Trophoblast cell (in vitro differentiated cells and primary cell): ENCODE measurements at regions not wholly inside any gene's neighbourhood (a gene's known extent, or its start where the extent isn't known, plus 50 kb on each side); places are given as distances from the start of the nearest gene placed in this dataset.
"Not testable (repeated sequence)": the region's sequence is repeated elsewhere in the genome, so short reads cannot be mapped to it uniquely, and the experiment has no call there.

Source experiments
- DNase-seq, 2 donors: peaks; one replicate each; pipeline ENCODE4 v3.0.0-alpha.2; 2016
- H2AFZ ChIP-seq: 2 replicates; pipeline ENCODE4 v1.6.1; 2013; ENCODE audit warnings: low read length, moderate library complexity, mild to moderate bottlenecking; ENCODE audit not compliant: insufficient read depth, poor library complexity
- H2AK5ac ChIP-seq: 2 replicates; pipeline ENCODE4 v1.6.1; 2013; ENCODE audit warnings: mild to moderate bottlenecking, low read length
- H2BK120ac ChIP-seq: 2 replicates; pipeline ENCODE4 v1.6.1; 2013; ENCODE audit warnings: low read length, mild to moderate bottlenecking, moderate library complexity; ENCODE audit not compliant: insufficient read depth, poor library complexity
- H2BK12ac ChIP-seq: 2 replicates; pipeline ENCODE4 v1.6.1; 2013; ENCODE audit warnings: mild to moderate bottlenecking, low read length, moderate library complexity
- H2BK5ac ChIP-seq: 2 replicates; pipeline ENCODE4 v1.6.1; 2013; ENCODE audit warnings: low read length, low read depth, moderate library complexity, mild to moderate bottlenecking; ENCODE audit not compliant: poor library complexity
- H3K14ac ChIP-seq: 2 replicates; pipeline ENCODE4 v1.6.1; 2013; ENCODE audit warnings: mild to moderate bottlenecking, low read length
- H3K18ac ChIP-seq: 2 replicates; pipeline ENCODE4 v1.6.1; 2013; ENCODE audit warnings: mild to moderate bottlenecking, low read length
- H3K23ac ChIP-seq: 2 replicates; pipeline ENCODE4 v1.6.1; 2013; ENCODE audit warnings: low read length
- H3K27ac ChIP-seq: 2 replicates; pipeline ENCODE4 v1.5.1; 2013; ENCODE audit warnings: low read depth, mild to moderate bottlenecking, inconsistent platforms, low read length, moderate library complexity
- H3K27me3 ChIP-seq: 2 replicates; pipeline ENCODE4 v1.6.1; 2013; ENCODE audit warnings: inconsistent platforms, mild to moderate bottlenecking, low read length, moderate library complexity; ENCODE audit not compliant: insufficient read depth
- H3K36me3 ChIP-seq, 2 experiments: 1 replicate in 1 of 2; 2 replicates in 1 of 2; pipeline ENCODE4 v1.6.1; 2013; ENCODE audit warnings: low read length in 2 of 2, mild to moderate bottlenecking in 2 of 2, moderate library complexity in 1 of 2; ENCODE audit not compliant: insufficient read depth in 2 of 2, control insufficient read depth in 1 of 2
- H3K4ac ChIP-seq: 2 replicates; pipeline ENCODE4 v1.6.1; 2013; ENCODE audit warnings: low read depth, mild to moderate bottlenecking, low read length, moderate library complexity
- H3K4me1 ChIP-seq, 2 experiments: 1 replicate in 1 of 2; 2 replicates in 1 of 2; pipeline ENCODE4 v1.6.1; 2013; ENCODE audit warnings: low read length in 2 of 2, mild to moderate bottlenecking in 2 of 2, moderate library complexity in 1 of 2; ENCODE audit not compliant: insufficient read depth in 2 of 2, control insufficient read depth in 1 of 2
- H3K4me2 ChIP-seq: 2 replicates; pipeline ENCODE4 v1.6.1; 2013; ENCODE audit warnings: inconsistent platforms, mild to moderate bottlenecking, low read length, moderate library complexity
- H3K4me3 ChIP-seq: 2 replicates; pipeline ENCODE4 v1.5.1; 2013; ENCODE audit warnings: mild to moderate bottlenecking, low read depth, low read length, inconsistent platforms
- H3K79me1 ChIP-seq: one replicate; pipeline ENCODE4 v1.6.1; 2013; ENCODE audit warnings: low read length
- H3K79me2 ChIP-seq: 2 replicates; pipeline ENCODE4 v1.6.1; 2013; ENCODE audit warnings: low read length, mild to moderate bottlenecking; ENCODE audit not compliant: control insufficient read depth, insufficient read depth, poor library complexity
- H3K9ac ChIP-seq: 2 replicates; pipeline ENCODE4 v1.6.1; 2013; ENCODE audit warnings: mild to moderate bottlenecking, low read length
- H3K9me3 ChIP-seq: 2 replicates; pipeline ENCODE4 v1.6.1; 2013; ENCODE audit warnings: low read depth, mild to moderate bottlenecking, control low read depth, inconsistent platforms, low read length; ENCODE audit not compliant: insufficient read depth
- H4K12ac ChIP-seq: 2 replicates; pipeline ENCODE4 v1.6.1; 2013; ENCODE audit warnings: low read depth, mild to moderate bottlenecking, low read length, moderate library complexity
- H4K8ac ChIP-seq: 2 replicates; pipeline ENCODE4 v1.6.1; 2013; ENCODE audit warnings: low read depth, mild to moderate bottlenecking, low read length, moderate library complexity
- H4K91ac ChIP-seq: one replicate; pipeline ENCODE4 v1.6.1; 2013; ENCODE audit warnings: low read depth, mild to moderate bottlenecking, low read length, moderate library complexity
- WGBS: extraction: QIAGEN DNeasy Blood & Tissue Kit; methylation state at CpG from one replicate; pipeline ENCODE4 v1.1.7; 2013; ENCODE audit warnings: missing lambda C conversion rate; ENCODE audit not compliant: insufficient read length, insufficient coverage; ENCODE audit errors: extremely low coverage; 5-methylcytosine and 5-hydroxymethylcytosine counted together

- WGBS = no CpG with 5 or more reads among the region's 11 CpGs
- H2BK5ac ChIP-seq = peak overlapping the region; percentile 97
- H4K91ac ChIP-seq = peak overlapping the region; percentile 97
- not testable (repeated sequence) for H4K12ac ChIP-seq, H3K23ac ChIP-seq, H3K4me3 ChIP-seq, H3K36me3 ChIP-seq, H3K79me2 ChIP-seq, H2AFZ ChIP-seq, H3K9ac ChIP-seq, DNase-seq, H3K9me3 ChIP-seq, H3K27me3 ChIP-seq
- peak overlapping the region; percentile 100 for H2BK12ac ChIP-seq
- H3K4me2 ChIP-seq = peak overlapping the region; percentile 37
- peaks cover 12 to 13% of the 10 kb centered on the region in 2 experiments for H3K4me1 ChIP-seq
- H3K14ac ChIP-seq = peak overlapping the region; percentile 95
- H3K79me1 ChIP-seq = peaks cover 17% of the 10 kb centered on the region
- H3K18ac ChIP-seq = peak overlapping the region; percentile 96
- H2AK5ac ChIP-seq = peak overlapping the region; percentile 94
- peak overlapping the region; percentile 99 for H2BK120ac ChIP-seq
- H4K8ac ChIP-seq = peak overlapping the region; percentile 93
- peak overlapping the region; percentile 64 for H3K4ac ChIP-seq
- peak overlapping the region; percentile 97 for H3K27ac ChIP-seq
These were observed 1324.0 kb downstream of the XPNPEP1 start for GRCh38 chr10:108599317-108599716.

- peaks cover 17% of the 10 kb centered on the region for H3K79me1 ChIP-seq
- H3K9me3 ChIP-seq = no peaks in the 10 kb centered on the region
- no peaks in the 10 kb centered on the region for H3K36me3 ChIP-seq
- H3K23ac ChIP-seq = no peak overlapping the region
- H3K4me3 ChIP-seq = no peak overlapping the region
- peaks cover 13 to 14% of the 10 kb centered on the region in 2 experiments for H3K4me1 ChIP-seq
- no peaks in the 10 kb centered on the region for H3K27me3 ChIP-seq
- no peak overlapping the region for H3K4ac ChIP-seq
- peak overlapping the region; percentile 37 for H3K4me2 ChIP-seq
- no peak for DNase-seq
- H3K18ac ChIP-seq = no peak overlapping the region
- H3K79me2 ChIP-seq = peaks cover 2% of the 10 kb centered on the region
- H2AFZ ChIP-seq = no peak overlapping the region
- H3K9ac ChIP-seq = no peak overlapping the region
- H2BK12ac ChIP-seq = peak overlapping the region; percentile 78
- H4K12ac ChIP-seq = no peak overlapping the region
- H2BK120ac ChIP-seq = peak overlapping the region; percentile 67
- peak overlapping the region; percentile 90 for H3K27ac ChIP-seq
- peak overlapping the region; percentile 71 for H2BK5ac ChIP-seq
- peak overlapping the region; percentile 87 for H4K91ac ChIP-seq
- no peak overlapping the region for H4K8ac ChIP-seq
- H2AK5ac ChIP-seq = no peak overlapping the region
- H3K14ac ChIP-seq = peak overlapping the region; percentile 31
These were observed 1324.5 kb downstream of the XPNPEP1 start for GRCh38 chr10:108598831-108599230.

GRCh38 chr10:108598320-108598695, 1325.0 kb downstream of the XPNPEP1 start:
- Histone ChIP-seq H4K12ac (no peak overlapping the region), H2AK5ac (no peak overlapping the region), H3K23ac (no peak overlapping the region), H3K79me2 (peaks cover 2% of the 10 kb centered on the region), H3K14ac (peak overlapping the region; percentile 31), H2AFZ (no peak overlapping the region), H3K27ac (peak overlapping the region; percentile 90), H3K4ac (peak overlapping the region; percentile 43), H2BK5ac (peak overlapping the region; percentile 71), H3K4me1 (peaks cover 13 to 14% of the 10 kb centered on the region in 2 experiments), H2BK120ac (peak overlapping the region; percentile 67), H2BK12ac (peak overlapping the region; percentile 78), H3K27me3 (no peaks in the 10 kb centered on the region), H4K91ac (peak overlapping the region; percentile 87), H3K4me2 (peak overlapping the region; percentile 37), H3K36me3 (no peaks in the 10 kb centered on the region), H3K18ac (peak overlapping the region; percentile 5), H3K79me1 (peaks cover 17% of the 10 kb centered on the region), H3K4me3 (no peak overlapping the region), H3K9me3 (no peaks in the 10 kb centered on the region), H3K9ac (peak overlapping the region; percentile 0), H4K8ac (peak overlapping the region; percentile 20)
- WGBS = no CpG with 5 or more reads among the region's 1 CpG
- DNase-seq = no peak

GRCh38 chr10:108597657-108598319, 1325.5 kb downstream of the XPNPEP1 start:
- no peak overlapping the region for H4K12ac ChIP-seq
- no peak overlapping the region for H4K91ac ChIP-seq
- no peak overlapping the region for H3K18ac ChIP-seq
- no peak overlapping the region for H4K8ac ChIP-seq
- H3K4ac ChIP-seq = no peak overlapping the region
- no peaks in the 10 kb centered on the region for H3K9me3 ChIP-seq
- H3K14ac ChIP-seq = no peak overlapping the region
- no peaks in the 10 kb centered on the region for H3K36me3 ChIP-seq
- H2AK5ac ChIP-seq = no peak overlapping the region
- no peak overlapping the region for H3K9ac ChIP-seq
- no peak overlapping the region for H2BK5ac ChIP-seq
- no peaks in the 10 kb centered on the region for H3K27me3 ChIP-seq
- H2AFZ ChIP-seq = no peak overlapping the region
- peak overlapping the region; percentile 37 for H3K4me2 ChIP-seq
- peaks cover 17% of the 10 kb centered on the region for H3K79me1 ChIP-seq
- no CpG with 5 or more reads among the region's 2 CpGs for WGBS
- H3K4me3 ChIP-seq = no peak overlapping the region
- H3K79me2 ChIP-seq = peaks cover 2% of the 10 kb centered on the region
- H3K4me1 ChIP-seq = peaks cover 13 to 14% of the 10 kb centered on the region in 2 experiments
- H2BK120ac ChIP-seq = no peak overlapping the region
- H2BK12ac ChIP-seq = no peak overlapping the region
- no peak for DNase-seq
- H3K27ac ChIP-seq = peak overlapping the region; percentile 90
- no peak overlapping the region for H3K23ac ChIP-seq
